ENCODE measurements at regions not wholly inside any gene's neighbourhood (a gene's known extent, or its start where the extent isn't known, plus 50 kb on each side); places are given as distances from the start of the nearest gene placed in this dataset.

- DNase-seq (ENCODE audit: low read depth, low spot score): no peak
- H3K27me3 ChIP-seq (ENCODE audit: control insufficient read depth, extremely low read depth, insufficient read depth, low read length): no peaks in the 10 kb centered on the region
- TF ChIP-seq CTCF (optimal IDR thresholded peaks at IDR 0.05 in 1 of 3, IDR thresholded peaks at IDR 0.05 in 1 of 3, conservative IDR thresholded peaks at IDR 0.05 in 1 of 3; ENCODE audit: extremely low read depth in 1 of 3, insufficient read depth in 2 of 3, low read length in 3 of 3) (no peak), EZH2 (IDR thresholded peaks at IDR 0.05; ENCODE audit: low read length) (no peak)
- H3K36me3 ChIP-seq (ENCODE audit: control insufficient read depth in 2 of 2, extremely low read depth in 1 of 2, insufficient read depth in 2 of 2, low read length in 2 of 2): no peaks in the 10 kb centered on the region
- no peak overlapping the region for H3K4me2 ChIP-seq (ENCODE audit: control insufficient read depth, extremely low read depth, insufficient read depth, low read depth, low read length)
- no peaks in the 10 kb centered on the region for H3K4me1 ChIP-seq (ENCODE audit: control insufficient read depth, extremely low read depth, insufficient read depth, low read length)
- dilution Hi-C loops (cut with MboI; ENCODE audit: extremely low pct_ligation_motif_present, low sequenced_read_pairs): no loop called here
- H2AFZ ChIP-seq (ENCODE audit: control insufficient read depth, low read length): no peak overlapping the region
- H3K9ac ChIP-seq (ENCODE audit: control insufficient read depth, extremely low read depth, insufficient read depth, low read length): no peak overlapping the region
- no peaks in the 10 kb centered on the region for H3K9me1 ChIP-seq (ENCODE audit: control insufficient read depth, extremely low read depth, insufficient read depth, low read length)
- FAIRE-seq: no peak
- H3K9me3 ChIP-seq (ENCODE audit: control insufficient read depth, low read depth, low read length): no peaks in the 10 kb centered on the region
- H3K27ac ChIP-seq (ENCODE audit: control insufficient read depth, insufficient read depth, low read length): no peak overlapping the region
- H4K20me1 ChIP-seq (ENCODE audit: control insufficient read depth, extremely low read depth, insufficient read depth, low read length): no peaks in the 10 kb centered on the region
- H3K79me2 ChIP-seq (ENCODE audit: control insufficient read depth, insufficient read depth, low read length): no peaks in the 10 kb centered on the region
- H3K4me3 ChIP-seq (ENCODE audit: control insufficient read depth in 2 of 3, extremely low read depth in 1 of 3, insufficient read depth in 2 of 3, low read depth in 1 of 3, low read length in 3 of 3): no peak overlapping the region
These were observed 184.4 kb downstream of the PTGER3 start for GRCh38 chr1:70863239-70863638.

GRCh38 chr1:70864302-70864701, 183.3 kb downstream of the PTGER3 start:
- Histone ChIP-seq H3K9ac (ENCODE audit: control insufficient read depth, extremely low read depth, insufficient read depth, low read length) (no peak overlapping the region), H3K4me2 (ENCODE audit: control insufficient read depth, extremely low read depth, insufficient read depth, low read depth, low read length) (no peak overlapping the region)
- dilution Hi-C loops (cut with MboI; ENCODE audit: extremely low pct_ligation_motif_present, low sequenced_read_pairs): no loop called here

More at GRCh38 chr1:70864302-70864701, 183.3 kb downstream of the PTGER3 start:
- no peaks in the 10 kb centered on the region for H4K20me1 ChIP-seq (ENCODE audit: control insufficient read depth, extremely low read depth, insufficient read depth, low read length)
- no peak for TF ChIP-seq CTCF (optimal IDR thresholded peaks at IDR 0.05 in 1 of 3, IDR thresholded peaks at IDR 0.05 in 1 of 3, conservative IDR thresholded peaks at IDR 0.05 in 1 of 3; ENCODE audit: extremely low read depth in 1 of 3, insufficient read depth in 2 of 3, low read length in 3 of 3)
- no peak for TF ChIP-seq EZH2 (IDR thresholded peaks at IDR 0.05; ENCODE audit: low read length)
- no peaks in the 10 kb centered on the region for H3K9me1 ChIP-seq (ENCODE audit: control insufficient read depth, extremely low read depth, insufficient read depth, low read length)
- H3K27ac ChIP-seq (ENCODE audit: control insufficient read depth, insufficient read depth, low read length): no peak overlapping the region
- H3K4me1 ChIP-seq (ENCODE audit: control insufficient read depth, extremely low read depth, insufficient read depth, low read length): no peaks in the 10 kb centered on the region
- H3K27me3 ChIP-seq (ENCODE audit: control insufficient read depth, extremely low read depth, insufficient read depth, low read length): no peaks in the 10 kb centered on the region
- no peak for FAIRE-seq
- H3K9me3 ChIP-seq (ENCODE audit: control insufficient read depth, low read depth, low read length): no peaks in the 10 kb centered on the region
- no peak overlapping the region for H2AFZ ChIP-seq (ENCODE audit: control insufficient read depth, low read length)
- no peaks in the 10 kb centered on the region for H3K36me3 ChIP-seq (ENCODE audit: control insufficient read depth in 2 of 2, extremely low read depth in 1 of 2, insufficient read depth in 2 of 2, low read length in 2 of 2)
- DNase-seq (ENCODE audit: low read depth, low spot score): no peak
- no peaks in the 10 kb centered on the region for H3K79me2 ChIP-seq (ENCODE audit: control insufficient read depth, insufficient read depth, low read length)
- H3K4me3 ChIP-seq (ENCODE audit: control insufficient read depth in 2 of 3, extremely low read depth in 1 of 3, insufficient read depth in 2 of 3, low read depth in 1 of 3, low read length in 3 of 3): no peak overlapping the region
